ENCODE measurements at regions not wholly inside any gene's neighbourhood (a gene's known extent, or its start where the extent isn't known, plus 50 kb on each side); places are given as distances from the start of the nearest gene placed in this dataset.

DNA sequence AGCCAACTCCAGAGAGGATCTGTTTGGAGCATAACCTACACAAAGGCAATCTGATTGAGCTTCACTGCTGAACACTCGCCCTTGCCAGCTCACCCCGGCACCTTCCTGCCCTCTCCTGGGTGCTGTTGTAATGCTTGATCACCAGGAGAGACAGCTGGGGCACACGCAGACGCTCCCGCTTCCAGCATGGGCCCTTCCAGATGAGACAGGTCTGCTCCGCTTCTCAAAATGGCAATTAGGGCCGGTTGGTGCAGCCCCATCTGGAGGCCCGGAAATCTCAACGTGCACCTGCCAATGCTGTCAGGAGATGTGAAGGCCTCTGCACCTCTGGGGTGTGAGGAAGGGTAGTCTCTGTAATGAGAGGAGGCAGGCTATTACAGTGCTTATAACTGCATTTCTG, 206.1 kb downstream of the ABCC12 start:
- intact Hi-C loops (cut with DNase I; ENCODE audit: low total_unique reads), result no loop called here
- Histone ChIP-seq H3K9me3 (no peaks in the 10 kb centered on the region), H3K4me1 (no peaks in the 10 kb centered on the region), H3K4me3 (no peak overlapping the region), H3K27ac (no peak overlapping the region), H3K36me3 (no peaks in the 10 kb centered on the region), H3K27me3 (no peaks in the 10 kb centered on the region)
- DNase-seq (no peak), ATAC-seq (no peak)
- in situ Hi-C loops (cut with MboI; ENCODE audit: low sequenced_read_pairs in 4 of 4), result no loop called here
- no peak for TF ChIP-seq POLR2A (IDR thresholded peaks at IDR 0.05)
- TF ChIP-seq, protein P1, sequence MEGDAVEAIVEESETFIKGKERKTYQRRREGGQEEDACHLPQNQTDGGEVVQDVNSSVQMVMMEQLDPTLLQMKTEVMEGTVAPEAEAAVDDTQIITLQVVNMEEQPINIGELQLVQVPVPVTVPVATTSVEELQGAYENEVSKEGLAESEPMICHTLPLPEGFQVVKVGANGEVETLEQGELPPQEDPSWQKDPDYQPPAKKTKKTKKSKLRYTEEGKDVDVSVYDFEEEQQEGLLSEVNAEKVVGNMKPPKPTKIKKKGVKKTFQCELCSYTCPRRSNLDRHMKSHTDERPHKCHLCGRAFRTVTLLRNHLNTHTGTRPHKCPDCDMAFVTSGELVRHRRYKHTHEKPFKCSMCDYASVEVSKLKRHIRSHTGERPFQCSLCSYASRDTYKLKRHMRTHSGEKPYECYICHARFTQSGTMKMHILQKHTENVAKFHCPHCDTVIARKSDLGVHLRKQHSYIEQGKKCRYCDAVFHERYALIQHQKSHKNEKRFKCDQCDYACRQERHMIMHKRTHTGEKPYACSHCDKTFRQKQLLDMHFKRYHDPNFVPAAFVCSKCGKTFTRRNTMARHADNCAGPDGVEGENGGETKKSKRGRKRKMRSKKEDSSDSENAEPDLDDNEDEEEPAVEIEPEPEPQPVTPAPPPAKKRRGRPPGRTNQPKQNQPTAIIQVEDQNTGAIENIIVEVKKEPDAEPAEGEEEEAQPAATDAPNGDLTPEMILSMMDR (IDR thresholded peaks at IDR 0.05 in 4 of 5, conservative IDR thresholded peaks at IDR 0.05 in 1 of 5), result no peak

DNA sequence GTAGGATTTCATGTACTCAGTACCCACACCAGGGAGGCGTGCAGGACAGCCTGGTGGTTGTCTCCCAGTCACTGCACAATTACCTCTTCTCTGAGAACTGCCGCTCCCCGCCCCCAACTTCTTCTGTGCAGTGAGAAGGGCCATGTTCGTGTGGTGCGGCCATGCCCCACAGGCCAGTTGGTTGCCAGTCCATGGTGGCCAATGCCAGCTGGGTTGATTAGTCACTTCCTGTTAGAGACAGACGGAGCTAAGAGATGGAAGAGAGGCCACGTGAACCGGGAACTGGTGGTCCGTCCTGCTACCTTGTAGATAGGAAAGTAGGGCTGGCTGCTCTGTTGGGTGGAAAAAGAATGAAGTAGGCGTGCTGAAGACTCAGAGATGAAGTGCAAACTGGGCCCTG, 206.5 kb downstream of the ABCC12 start:
- ATAC-seq, result no peak
- TF ChIP-seq, protein P1 (IDR thresholded peaks at IDR 0.05 in 4 of 5, conservative IDR thresholded peaks at IDR 0.05 in 1 of 5), result no peak
- TF ChIP-seq POLR2A (IDR thresholded peaks at IDR 0.05), result no peak
- H3K27me3 ChIP-seq, result no peaks in the 10 kb centered on the region
- no peak for DNase-seq
- in situ Hi-C loops (cut with MboI; ENCODE audit: low sequenced_read_pairs in 4 of 4) (no loop called here), intact Hi-C loops (cut with DNase I; ENCODE audit: low total_unique reads) (no loop called here)
- H3K9me3 ChIP-seq, result no peaks in the 10 kb centered on the region
- no peak overlapping the region for H3K27ac ChIP-seq
- no peaks in the 10 kb centered on the region for H3K4me1 ChIP-seq
- no peaks in the 10 kb centered on the region for H3K36me3 ChIP-seq
- H3K4me3 ChIP-seq, result no peak overlapping the region

DNA sequence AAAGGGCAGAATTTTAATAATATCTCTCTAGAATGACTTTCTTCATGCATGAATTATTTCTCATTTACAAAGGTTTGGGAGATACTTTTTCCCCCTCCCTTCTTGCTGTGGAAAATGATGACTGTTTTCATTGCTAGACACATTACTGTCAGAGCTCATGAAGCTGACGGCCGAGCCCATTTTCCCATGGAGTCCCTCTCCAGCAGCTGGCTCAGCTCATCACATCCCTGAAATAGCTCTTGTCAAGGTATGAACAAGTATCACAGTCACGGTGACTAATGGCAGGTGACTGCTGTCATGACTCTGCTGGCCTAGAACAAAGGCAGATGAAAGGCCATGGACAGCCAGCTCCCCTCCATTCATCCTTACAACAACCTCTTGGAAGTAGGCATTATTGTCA, 208.1 kb downstream of the ABCC12 start:
- Histone ChIP-seq H3K4me1 (no peaks in the 10 kb centered on the region), H3K27me3 (no peaks in the 10 kb centered on the region), H3K9me3 (no peaks in the 10 kb centered on the region), H3K36me3 (no peaks in the 10 kb centered on the region), H3K4me3 (no peak overlapping the region), H3K27ac (no peak overlapping the region)
- in situ Hi-C loops (cut with MboI; ENCODE audit: low sequenced_read_pairs in 4 of 4), result no loop called here
- TF ChIP-seq, protein P1 (IDR thresholded peaks at IDR 0.05 in 4 of 5, conservative IDR thresholded peaks at IDR 0.05 in 1 of 5), result no peak
- TF ChIP-seq POLR2A (IDR thresholded peaks at IDR 0.05), result no peak
- ATAC-seq, result no peak
- intact Hi-C loops (cut with DNase I; ENCODE audit: low total_unique reads), result no loop called here
- DNase-seq, result no peak

DNA sequence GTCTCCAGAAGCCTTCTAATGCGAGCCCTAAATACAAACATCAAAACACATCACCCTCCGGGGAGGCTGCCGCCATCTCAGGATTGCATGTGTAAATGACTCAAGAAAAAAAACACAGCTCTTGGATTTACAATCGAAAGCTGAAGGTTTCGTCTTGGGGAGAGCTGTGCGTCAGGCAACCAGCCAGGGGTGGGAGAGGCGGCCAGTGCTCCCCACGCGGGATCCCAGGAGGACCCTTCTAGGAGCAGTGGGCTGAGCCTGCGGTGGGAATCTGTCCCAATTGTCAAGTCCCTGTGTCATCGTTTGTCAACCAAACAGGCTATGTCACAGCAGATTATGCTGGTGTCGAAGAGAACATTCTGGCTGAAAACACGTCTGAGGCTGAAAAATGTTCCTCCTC, 209.7 kb downstream of the ABCC12 start:
- no peaks in the 10 kb centered on the region for H3K4me1 ChIP-seq
- H3K36me3 ChIP-seq, result no peaks in the 10 kb centered on the region
- intact Hi-C loops (cut with DNase I; ENCODE audit: low total_unique reads), result no loop called here
- no peaks in the 10 kb centered on the region for H3K27me3 ChIP-seq
- no peak for ATAC-seq
- no peak for DNase-seq
- H3K4me3 ChIP-seq, result no peak overlapping the region
- H3K9me3 ChIP-seq, result no peaks in the 10 kb centered on the region
- TF ChIP-seq, protein P1 (IDR thresholded peaks at IDR 0.05 in 4 of 5, conservative IDR thresholded peaks at IDR 0.05 in 1 of 5), result no peak
- no peak for TF ChIP-seq POLR2A (IDR thresholded peaks at IDR 0.05)
- in situ Hi-C loops (cut with MboI; ENCODE audit: low sequenced_read_pairs in 4 of 4), result no loop called here
- H3K27ac ChIP-seq, result no peak overlapping the region

DNA sequence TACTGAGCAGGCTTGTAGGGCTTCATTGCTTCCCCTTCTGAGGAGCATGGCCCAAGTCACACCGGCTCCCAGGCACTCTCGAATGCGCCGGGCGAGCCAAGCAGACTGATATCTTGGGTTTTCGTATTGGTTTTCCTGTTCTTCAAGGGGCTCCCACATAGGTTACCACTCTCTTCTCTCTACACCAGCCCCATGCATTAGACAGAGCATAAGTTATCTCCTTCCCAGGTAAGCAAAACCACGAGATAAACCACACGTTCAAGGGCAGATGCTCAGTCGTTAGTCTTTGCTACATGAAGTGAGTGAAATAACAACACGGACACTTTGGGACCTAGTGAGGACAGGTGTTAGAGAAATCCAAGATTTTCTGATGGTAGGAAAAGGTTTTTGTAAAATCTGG, 211.2 kb downstream of the ABCC12 start:
- no peaks in the 10 kb centered on the region for H3K27me3 ChIP-seq
- H3K27ac ChIP-seq, result no peak overlapping the region
- ATAC-seq (no peak), DNase-seq (no peak)
- H3K9me3 ChIP-seq, result no peaks in the 10 kb centered on the region
- in situ Hi-C loops (cut with MboI; ENCODE audit: low sequenced_read_pairs in 4 of 4) (no loop called here), intact Hi-C loops (cut with DNase I; ENCODE audit: low total_unique reads) (no loop called here)
- H3K4me3 ChIP-seq, result no peak overlapping the region
- H3K4me1 ChIP-seq, result no peaks in the 10 kb centered on the region
- TF ChIP-seq, protein P1 (IDR thresholded peaks at IDR 0.05 in 4 of 5, conservative IDR thresholded peaks at IDR 0.05 in 1 of 5), result no peak
- TF ChIP-seq POLR2A (IDR thresholded peaks at IDR 0.05), result no peak
- H3K36me3 ChIP-seq, result no peaks in the 10 kb centered on the region

All from gastrocnemius medialis (tissue), 4 donors.